SK-N-SH (cell line): ENCODE measurements at regions not wholly inside any gene's neighbourhood (a gene's known extent, or its start where the extent isn't known, plus 50 kb on each side); places are given as distances from the start of the nearest gene placed in this dataset.

Source experiments
- CTCF ChIA-PET: fragments of 300-600, 350-600 bp; formaldehyde crosslinking; extraction: SDS; loops from one replicate; lab custom pipeline; 2021; lab: Yijun Ruan, JAX
- POLR2A ChIA-PET: fragments of 350-600 bp; sonication (Branson Sonifier 250); formaldehyde crosslinking; extraction: SDS; loops from one replicate; lab custom pipeline; 2020; ENCODE audit warnings: antibody characterized with exemption, inconsistent platforms; lab: Yijun Ruan, JAX
- DNase-seq: peaks from one replicate; pipeline ENCODE4 v3.0.0; 2012
- H2AFZ ChIP-seq: fragments of 200-600 bp; sonication (generic); 2 replicates; pipeline ENCODE4 v1.8.1; 2016; ENCODE audit warnings: antibody characterized with exemption, mild to moderate bottlenecking, low read depth
- H3F3A ChIP-seq: fragments of 200-600 bp; sonication (generic); replicated peaks from 2 replicates; pipeline ENCODE3; 2016; ENCODE audit warnings: antibody characterized with exemption, mild to moderate bottlenecking; ENCODE audit not compliant: insufficient read depth
- H3K27ac ChIP-seq, 2 experiments: fragments of 200-500 bp in 1 of 2; fragments of 200-600 bp in 1 of 2; sonication (Bioruptor generic) in 1 of 2; sonication (generic), shearing (Covaris generic) in 1 of 2; 2 replicates each; pipeline versions ENCODE4 v1.5.1 to v1.6.1; 2014 to 2016; ENCODE audit warnings: low read depth in 2 of 2, inconsistent platforms in 1 of 2, low read length in 1 of 2, mild to moderate bottlenecking in 1 of 2, mixed read lengths in 1 of 2
- H3K27me3 ChIP-seq: fragments of 200-600 bp; sonication (generic), shearing (Covaris generic); 2 replicates; pipeline ENCODE4 v1.6.1; 2016; ENCODE audit warnings: mixed run types; ENCODE audit not compliant: insufficient read depth
- H3K36me3 ChIP-seq, 2 experiments: fragments of 200-500 bp in 1 of 2; fragments of 200-600 bp in 1 of 2; sonication (Bioruptor generic) in 1 of 2; sonication (generic) in 1 of 2; replicated peaks in 1 of 2; 2 replicates each; pipeline versions ENCODE3 to v1.5.1; 2014 to 2016; ENCODE audit warnings: low read length in 1 of 2, mild to moderate bottlenecking in 1 of 2; ENCODE audit not compliant: insufficient read depth in 2 of 2, control insufficient read depth in 1 of 2
- H3K4me1 ChIP-seq, 2 experiments: fragments of 200-500 bp in 1 of 2; fragments of 200-600 bp in 1 of 2; sonication (Bioruptor generic) in 1 of 2; sonication (generic), shearing (Covaris generic) in 1 of 2; 2 replicates each; pipeline versions ENCODE4 v1.5.1 to v1.6.1; 2014 to 2016; ENCODE audit warnings: low read depth in 1 of 2, low read length in 1 of 2, mixed run types in 1 of 2; ENCODE audit not compliant: insufficient read depth in 2 of 2, control insufficient read depth in 1 of 2
- H3K4me2 ChIP-seq: fragments of 200-600 bp; sonication (generic), shearing (Covaris generic); 2 replicates; pipeline ENCODE4 v1.6.1; 2017; ENCODE audit warnings: mixed run types
- H3K4me3 ChIP-seq, 2 experiments: fragments of 200-500 bp in 1 of 2; fragments of 200-600 bp in 1 of 2; sonication (Bioruptor generic) in 1 of 2; sonication (generic), shearing (Covaris generic) in 1 of 2; 2 replicates each; pipeline versions ENCODE4 v1.5.1 to v1.8.1; 2014 to 2016; ENCODE audit warnings: low read depth in 2 of 2, inconsistent platforms in 1 of 2, low read length in 1 of 2, mild to moderate bottlenecking in 1 of 2, mixed read lengths in 1 of 2, moderate library complexity in 1 of 2
- H3K79me2 ChIP-seq: fragments of 200-600 bp; sonication (generic); 2 replicates; pipeline ENCODE4 v1.8.1; 2017; ENCODE audit warnings: mild to moderate bottlenecking; ENCODE audit not compliant: insufficient read depth
- H3K9ac ChIP-seq: fragments of 200-600 bp; sonication (generic); 2 replicates; pipeline ENCODE4 v1.6.1; 2017; ENCODE audit warnings: mixed run types
- H3K9me2 ChIP-seq: fragments of 200-600 bp; sonication (generic); 2 replicates; pipeline ENCODE4 v1.6.1; 2017; ENCODE audit warnings: mixed run types
- H3K9me3 ChIP-seq: fragments of 200-600 bp; sonication (generic); 2 replicates; pipeline ENCODE4 v1.6.1; 2017; ENCODE audit warnings: mixed run types, mild to moderate bottlenecking, moderate library complexity
- H4K20me1 ChIP-seq: fragments of 200-600 bp; sonication (generic); 2 replicates; pipeline ENCODE4 v1.6.1; 2017; ENCODE audit warnings: mild to moderate bottlenecking, mixed run types; ENCODE audit not compliant: insufficient read depth
- CHD2 ChIP-seq: fragments of 150-350 bp; IDR thresholded peaks from 2 replicates; pipeline ENCODE4 v1.6.1; 2018; ENCODE audit warnings: low read length; ENCODE audit not compliant: partially characterized antibody
- EP300 ChIP-seq, 2 experiments: IDR thresholded peaks; 2 replicates each; pipeline versions ENCODE4 v1.4.0 to v1.6.1; 2012; ENCODE audit warnings: borderline replicate concordance in 1 of 2, low read depth in 1 of 2, low read length in 1 of 2
- EZH2phosphoT487 ChIP-seq: fragments of 200-600 bp; sonication (generic); IDR thresholded peaks from 2 replicates; pipeline ENCODE4 v1.6.1; 2017; ENCODE audit warnings: low read depth, mixed run types, mild to moderate bottlenecking, antibody characterized with exemption, moderate library complexity, borderline replicate concordance
- FOSL2 ChIP-seq: IDR thresholded peaks from 2 replicates; pipeline ENCODE4 v1.4.0; 2012; ENCODE audit warnings: low read depth, mild to moderate bottlenecking, moderate library complexity, borderline replicate concordance
- FOXJ3 ChIP-seq: sonication (generic); formaldehyde crosslinking; IDR thresholded peaks from 2 replicates; pipeline ENCODE4 v1.5.1; 2020; ENCODE audit warnings: mild to moderate bottlenecking, missing genetic modification reagents
- FOXM1 ChIP-seq: IDR thresholded peaks from 2 replicates; pipeline ENCODE4 v1.4.0; 2012; ENCODE audit warnings: low read depth, mild to moderate bottlenecking
- MXI1 ChIP-seq: IDR thresholded peaks from 2 replicates; pipeline ENCODE4 v1.6.1; 2012; ENCODE audit warnings: mild to moderate bottlenecking, low read depth, low read length, improper control_type of control experiment
- PBX3 ChIP-seq: IDR thresholded peaks from 2 replicates; pipeline ENCODE4; 2012
- RXRA ChIP-seq: IDR thresholded peaks from 2 replicates; pipeline ENCODE4 v1.4.0; 2012; ENCODE audit warnings: low read depth, mild to moderate bottlenecking, borderline replicate concordance
- TCF12 ChIP-seq: IDR thresholded peaks from 2 replicates; pipeline ENCODE4 v1.4.0; 2012
- WGBS: methylation state at CpG from one replicate; pipeline ENCODE4 v1.1.6; 2017; ENCODE audit warnings: low lambda C conversion rate; 5-methylcytosine and 5-hydroxymethylcytosine counted together
- TF ChIP-seq, protein P1 (sequence below): IDR thresholded peaks from 2 replicates; pipeline ENCODE4 v1.4.0; 2012; ENCODE audit warnings: low read depth, borderline replicate concordance
- TF ChIP-seq, protein P2 (sequence below): fragments of 200-600 bp; sonication (generic); IDR thresholded peaks from 2 replicates; pipeline ENCODE4 v1.6.1; 2017; ENCODE audit warnings: antibody characterized with exemption, mild to moderate bottlenecking, moderate library complexity
- TF ChIP-seq, protein P3 (sequence below): IDR thresholded peaks from 2 replicates; pipeline ENCODE4 v1.6.1; 2012; ENCODE audit warnings: mild to moderate bottlenecking, low read depth, low read length, moderate library complexity
- TF ChIP-seq, protein P4 (sequence below): fragments of 150-350 bp; IDR thresholded peaks from 2 replicates; pipeline ENCODE4 v1.6.1; 2017; ENCODE audit warnings: antibody characterized with exemption, low read length, low read depth, borderline replicate concordance
- TF ChIP-seq, protein P5 (sequence below): IDR thresholded peaks from 2 replicates; pipeline ENCODE4 v1.4.0; 2012; ENCODE audit warnings: low read depth, borderline replicate concordance

DNA sequence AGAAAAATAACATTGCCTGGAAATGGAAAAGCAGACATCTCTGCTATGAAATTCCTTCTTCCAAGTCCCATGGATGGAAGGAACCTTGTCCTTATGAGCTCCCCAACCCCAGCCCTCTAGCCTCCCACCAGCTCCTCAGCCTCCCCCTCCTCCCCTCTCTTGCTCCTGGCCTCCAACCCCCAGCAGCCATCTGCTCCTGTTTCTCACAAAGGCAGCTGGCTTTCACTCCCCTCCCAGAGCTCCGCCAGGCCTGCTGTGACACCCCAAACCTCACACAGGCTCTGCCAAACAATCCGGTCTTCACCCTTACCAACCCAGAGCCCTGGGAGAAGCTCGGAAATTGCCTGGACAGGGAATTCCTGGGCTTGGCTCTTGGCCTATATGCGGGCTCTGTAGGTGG is 69.2 kb downstream of the KLHDC7A start:
- Histone ChIP-seq H2AFZ (no peak overlapping the region), H4K20me1 (no peaks in the 10 kb centered on the region), H3K9ac (no peak overlapping the region), H3K79me2 (no peaks in the 10 kb centered on the region), H3K27ac (no peak overlapping the region), H3K27me3 (no peaks in the 10 kb centered on the region), H3K4me3 (no peak overlapping the region), H3K9me3 (no peaks in the 10 kb centered on the region), H3K4me2 (no peak overlapping the region), H3F3A (no peaks in the 10 kb centered on the region), H3K4me1 (no peaks in the 10 kb centered on the region; a peak in 1 of 4 replicates), H3K9me2 (no peaks in the 10 kb centered on the region), H3K36me3 (no peaks in the 10 kb centered on the region)
- TF ChIP-seq MXI1 (no peak), EP300 (IDR thresholded peaks at IDR 0.05; ENCODE audit: borderline replicate concordance in 1 of 2, low read depth in 1 of 2, low read length in 1 of 2) (no peak), FOSL2 (no peak), FOXJ3 (CRISPR knock-in tag) (no peak), EZH2phosphoT487 (no peak), RXRA (no peak), FOXM1 (no peak), PBX3 (no peak), TCF12 (no peak), CHD2 (no peak)
- TF ChIP-seq, protein P1, sequence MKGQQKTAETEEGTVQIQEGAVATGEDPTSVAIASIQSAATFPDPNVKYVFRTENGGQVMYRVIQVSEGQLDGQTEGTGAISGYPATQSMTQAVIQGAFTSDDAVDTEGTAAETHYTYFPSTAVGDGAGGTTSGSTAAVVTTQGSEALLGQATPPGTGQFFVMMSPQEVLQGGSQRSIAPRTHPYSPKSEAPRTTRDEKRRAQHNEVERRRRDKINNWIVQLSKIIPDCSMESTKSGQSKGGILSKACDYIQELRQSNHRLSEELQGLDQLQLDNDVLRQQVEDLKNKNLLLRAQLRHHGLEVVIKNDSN = no peak
- TF ChIP-seq, protein P2, sequence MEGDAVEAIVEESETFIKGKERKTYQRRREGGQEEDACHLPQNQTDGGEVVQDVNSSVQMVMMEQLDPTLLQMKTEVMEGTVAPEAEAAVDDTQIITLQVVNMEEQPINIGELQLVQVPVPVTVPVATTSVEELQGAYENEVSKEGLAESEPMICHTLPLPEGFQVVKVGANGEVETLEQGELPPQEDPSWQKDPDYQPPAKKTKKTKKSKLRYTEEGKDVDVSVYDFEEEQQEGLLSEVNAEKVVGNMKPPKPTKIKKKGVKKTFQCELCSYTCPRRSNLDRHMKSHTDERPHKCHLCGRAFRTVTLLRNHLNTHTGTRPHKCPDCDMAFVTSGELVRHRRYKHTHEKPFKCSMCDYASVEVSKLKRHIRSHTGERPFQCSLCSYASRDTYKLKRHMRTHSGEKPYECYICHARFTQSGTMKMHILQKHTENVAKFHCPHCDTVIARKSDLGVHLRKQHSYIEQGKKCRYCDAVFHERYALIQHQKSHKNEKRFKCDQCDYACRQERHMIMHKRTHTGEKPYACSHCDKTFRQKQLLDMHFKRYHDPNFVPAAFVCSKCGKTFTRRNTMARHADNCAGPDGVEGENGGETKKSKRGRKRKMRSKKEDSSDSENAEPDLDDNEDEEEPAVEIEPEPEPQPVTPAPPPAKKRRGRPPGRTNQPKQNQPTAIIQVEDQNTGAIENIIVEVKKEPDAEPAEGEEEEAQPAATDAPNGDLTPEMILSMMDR = no peak
- TF ChIP-seq, protein P3, sequence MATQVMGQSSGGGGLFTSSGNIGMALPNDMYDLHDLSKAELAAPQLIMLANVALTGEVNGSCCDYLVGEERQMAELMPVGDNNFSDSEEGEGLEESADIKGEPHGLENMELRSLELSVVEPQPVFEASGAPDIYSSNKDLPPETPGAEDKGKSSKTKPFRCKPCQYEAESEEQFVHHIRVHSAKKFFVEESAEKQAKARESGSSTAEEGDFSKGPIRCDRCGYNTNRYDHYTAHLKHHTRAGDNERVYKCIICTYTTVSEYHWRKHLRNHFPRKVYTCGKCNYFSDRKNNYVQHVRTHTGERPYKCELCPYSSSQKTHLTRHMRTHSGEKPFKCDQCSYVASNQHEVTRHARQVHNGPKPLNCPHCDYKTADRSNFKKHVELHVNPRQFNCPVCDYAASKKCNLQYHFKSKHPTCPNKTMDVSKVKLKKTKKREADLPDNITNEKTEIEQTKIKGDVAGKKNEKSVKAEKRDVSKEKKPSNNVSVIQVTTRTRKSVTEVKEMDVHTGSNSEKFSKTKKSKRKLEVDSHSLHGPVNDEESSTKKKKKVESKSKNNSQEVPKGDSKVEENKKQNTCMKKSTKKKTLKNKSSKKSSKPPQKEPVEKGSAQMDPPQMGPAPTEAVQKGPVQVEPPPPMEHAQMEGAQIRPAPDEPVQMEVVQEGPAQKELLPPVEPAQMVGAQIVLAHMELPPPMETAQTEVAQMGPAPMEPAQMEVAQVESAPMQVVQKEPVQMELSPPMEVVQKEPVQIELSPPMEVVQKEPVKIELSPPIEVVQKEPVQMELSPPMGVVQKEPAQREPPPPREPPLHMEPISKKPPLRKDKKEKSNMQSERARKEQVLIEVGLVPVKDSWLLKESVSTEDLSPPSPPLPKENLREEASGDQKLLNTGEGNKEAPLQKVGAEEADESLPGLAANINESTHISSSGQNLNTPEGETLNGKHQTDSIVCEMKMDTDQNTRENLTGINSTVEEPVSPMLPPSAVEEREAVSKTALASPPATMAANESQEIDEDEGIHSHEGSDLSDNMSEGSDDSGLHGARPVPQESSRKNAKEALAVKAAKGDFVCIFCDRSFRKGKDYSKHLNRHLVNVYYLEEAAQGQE = no peak
- TF ChIP-seq, protein P4, sequence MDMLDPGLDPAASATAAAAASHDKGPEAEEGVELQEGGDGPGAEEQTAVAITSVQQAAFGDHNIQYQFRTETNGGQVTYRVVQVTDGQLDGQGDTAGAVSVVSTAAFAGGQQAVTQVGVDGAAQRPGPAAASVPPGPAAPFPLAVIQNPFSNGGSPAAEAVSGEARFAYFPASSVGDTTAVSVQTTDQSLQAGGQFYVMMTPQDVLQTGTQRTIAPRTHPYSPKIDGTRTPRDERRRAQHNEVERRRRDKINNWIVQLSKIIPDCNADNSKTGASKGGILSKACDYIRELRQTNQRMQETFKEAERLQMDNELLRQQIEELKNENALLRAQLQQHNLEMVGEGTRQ = no peak
- TF ChIP-seq, protein P5, sequence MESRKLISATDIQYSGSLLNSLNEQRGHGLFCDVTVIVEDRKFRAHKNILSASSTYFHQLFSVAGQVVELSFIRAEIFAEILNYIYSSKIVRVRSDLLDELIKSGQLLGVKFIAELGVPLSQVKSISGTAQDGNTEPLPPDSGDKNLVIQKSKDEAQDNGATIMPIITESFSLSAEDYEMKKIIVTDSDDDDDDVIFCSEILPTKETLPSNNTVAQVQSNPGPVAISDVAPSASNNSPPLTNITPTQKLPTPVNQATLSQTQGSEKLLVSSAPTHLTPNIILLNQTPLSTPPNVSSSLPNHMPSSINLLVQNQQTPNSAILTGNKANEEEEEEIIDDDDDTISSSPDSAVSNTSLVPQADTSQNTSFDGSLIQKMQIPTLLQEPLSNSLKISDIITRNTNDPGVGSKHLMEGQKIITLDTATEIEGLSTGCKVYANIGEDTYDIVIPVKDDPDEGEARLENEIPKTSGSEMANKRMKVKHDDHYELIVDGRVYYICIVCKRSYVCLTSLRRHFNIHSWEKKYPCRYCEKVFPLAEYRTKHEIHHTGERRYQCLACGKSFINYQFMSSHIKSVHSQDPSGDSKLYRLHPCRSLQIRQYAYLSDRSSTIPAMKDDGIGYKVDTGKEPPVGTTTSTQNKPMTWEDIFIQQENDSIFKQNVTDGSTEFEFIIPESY = no peak
- ChIA-PET CTCF (interaction anchor here (1.0 to 3.8 kb wide), 6 partner anchors 15 to 315 kb away, joined by 3 to 19 read pairs (median 4); no protein-coding TSS in a partner anchor), POLR2A (no interaction called here)
- DNase-seq = no peak
- WGBS = 33% methylated on average over 3 of the region's 4 CpGs
